K562 (cell line): ENCODE measurements at regions not wholly inside any gene's neighbourhood (a gene's known extent, or its start where the extent isn't known, plus 50 kb on each side); places are given as distances from the start of the nearest gene placed in this dataset.
A peak's percentile ranks its signal among the peaks of the same experiment; 100 is the strongest.

ENCODE experiments used
- ARID3B ChIP-seq: fragments of 250-450 bp; sonication (Bioruptor Pico); IDR thresholded peaks from 2 replicates; pipeline ENCODE4 v1.4.0; 2020; ENCODE audit warnings: borderline replicate concordance
- BHLHE40 ChIP-seq: IDR thresholded peaks from 2 replicates; pipeline ENCODE4 v1.6.1; 2011; ENCODE audit warnings: low read length, improper control_type of control experiment
- CBX3 ChIP-seq, 2 experiments: IDR thresholded peaks; 1 replicate in 1 of 2; 2 replicates in 1 of 2; pipeline ENCODE4 v1.6.1; 2012; ENCODE audit warnings: inconsistent platforms in 2 of 2, low read length in 2 of 2, borderline replicate concordance in 1 of 2, control low read depth in 1 of 2
- CREM ChIP-seq: IDR thresholded peaks from 2 replicates; pipeline ENCODE4 v1.6.1; 2014; ENCODE audit warnings: antibody characterized with exemption, low read depth
- CTCFL ChIP-seq: IDR thresholded peaks from 2 replicates; pipeline ENCODE4 v1.6.1; 2011; ENCODE audit warnings: borderline replicate concordance, low read depth, mild to moderate bottlenecking, moderate library complexity, low read length; ENCODE audit not compliant: insufficient read depth, poor library complexity, severe bottlenecking
- DACH1 ChIP-seq: fragments of 450-650 bp; IDR thresholded peaks from 2 replicates; pipeline ENCODE4 v1.6.1; 2018; ENCODE audit not compliant: partially characterized antibody
- FOS ChIP-seq: IDR thresholded peaks from 3 replicates; pipeline ENCODE4 v1.6.1; 2011; ENCODE audit not compliant: insufficient read length; ENCODE audit errors: extremely low read depth
- HDAC2 ChIP-seq: fragments of 450-650 bp; IDR thresholded peaks from 2 replicates; pipeline ENCODE4 v1.6.1; 2016; ENCODE audit warnings: mild to moderate bottlenecking
- HSF4 ChIP-seq: fragments of 250-450 bp; sonication (Bioruptor Pico); IDR thresholded peaks from 2 replicates; pipeline ENCODE4 v2.1.2; 2022; ENCODE audit warnings: mild to moderate bottlenecking, moderate library complexity, borderline replicate concordance
- POU5F1 ChIP-seq: fragments of 150-350 bp; IDR thresholded peaks from 2 replicates; pipeline ENCODE4 v1.6.1; 2014; ENCODE audit warnings: borderline replicate concordance, low read length, low read depth, mild to moderate bottlenecking; ENCODE audit not compliant: partially characterized antibody
- SRSF1 ChIP-seq: fragments of 200-400 bp; formaldehyde crosslinking; IDR thresholded peaks from 2 replicates; pipeline ENCODE4 v1.6.1; 2017; ENCODE audit warnings: mild to moderate bottlenecking, low read depth, low read length, moderate library complexity
- STAT5A ChIP-seq: IDR thresholded peaks from 2 replicates; pipeline ENCODE4 v1.6.1; 2012; ENCODE audit warnings: low read length, inconsistent platforms, borderline replicate concordance
- TFAP4 ChIP-seq: sonication (generic); formaldehyde crosslinking; IDR thresholded peaks from 2 replicates; pipeline ENCODE4 v1.8.0; 2022; ENCODE audit warnings: missing genetic modification reagents, mild to moderate bottlenecking, moderate library complexity, borderline replicate concordance
- THAP7 ChIP-seq: fragments of 250-450 bp; sonication (Bioruptor Pico); IDR thresholded peaks from 2 replicates; pipeline ENCODE4 v1.5.0; 2021
- ZHX1 ChIP-seq: fragments of 150-350 bp; conservative IDR thresholded peaks from 2 replicates; pipeline ENCODE4 v1.6.1; 2014; ENCODE audit warnings: low read length
- ZNF224 ChIP-seq: sonication (generic); formaldehyde crosslinking; IDR thresholded peaks from 2 replicates; pipeline ENCODE4 v1.8.0; 2022; ENCODE audit warnings: mild to moderate bottlenecking, missing genetic modification reagents
- ZNF354B ChIP-seq: fragments of 250-450 bp; sonication (Bioruptor Pico); IDR thresholded peaks from 2 replicates; pipeline ENCODE4 v1.4.0; 2020
- TF ChIP-seq, protein P1 (sequence below): sonication (generic); formaldehyde crosslinking; IDR thresholded peaks from 2 replicates; pipeline ENCODE4 v1.8.0; 2022; ENCODE audit warnings: mild to moderate bottlenecking, missing genetic modification reagents

DNA sequence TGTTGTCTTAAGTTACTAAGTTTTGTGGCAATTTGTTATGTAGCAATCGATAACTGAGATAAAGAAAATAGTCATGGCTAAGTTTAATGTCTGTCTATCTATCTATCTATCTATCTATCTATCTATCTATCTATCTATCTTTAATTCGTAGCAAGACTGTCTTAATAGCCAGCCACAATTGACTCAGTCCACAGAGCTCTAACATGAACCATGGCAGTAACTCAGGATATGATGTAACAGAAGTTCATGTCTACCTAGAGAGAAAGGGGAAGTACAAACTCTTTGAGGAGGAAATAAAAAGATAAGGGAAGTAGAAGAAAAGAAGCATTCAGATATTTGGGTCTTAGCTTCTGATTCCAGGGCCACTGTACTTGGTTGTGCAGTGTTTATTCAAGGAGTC is 61.5 kb upstream of the FNDC3B start (continued):
- TF ChIP-seq THAP7 (CRISPR knock-in tag) (no peak), ZNF224 (CRISPR knock-in tag) (no peak), ZHX1 (no peak), HSF4 (CRISPR knock-in tag) (no peak), HDAC2 (peak; percentile 47; the same call in 1 of the 2 replicates), SRSF1 (no peak), ZNF354B (CRISPR knock-in tag) (no peak), CREM (peak; percentile 58; the same call in 1 of the 2 replicates), TFAP4 (CRISPR knock-in tag) (no peak), FOS (no peak), POU5F1 (no peak), DACH1 (peak; percentile 99), BHLHE40 (no peak), STAT5A (no peak), CBX3 (IDR thresholded peaks at IDR 0.05; ENCODE audit: borderline replicate concordance in 1 of 2, low read length in 2 of 2) (0 out of 3 replicates have a peak, but pooled peaks of 1 of the 2 experiments have one; percentile 25), ARID3B (CRISPR knock-in tag) (no peak), CTCFL (no peak)
- TF ChIP-seq, protein P1, sequence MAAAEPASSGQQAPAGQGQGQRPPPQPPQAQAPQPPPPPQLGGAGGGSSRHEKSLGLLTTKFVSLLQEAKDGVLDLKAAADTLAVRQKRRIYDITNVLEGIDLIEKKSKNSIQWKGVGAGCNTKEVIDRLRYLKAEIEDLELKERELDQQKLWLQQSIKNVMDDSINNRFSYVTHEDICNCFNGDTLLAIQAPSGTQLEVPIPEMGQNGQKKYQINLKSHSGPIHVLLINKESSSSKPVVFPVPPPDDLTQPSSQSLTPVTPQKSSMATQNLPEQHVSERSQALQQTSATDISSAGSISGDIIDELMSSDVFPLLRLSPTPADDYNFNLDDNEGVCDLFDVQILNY (CRISPR knock-in tag): no peak
